Hippocampal formation (tissue), 2 donors: ENCODE measurements at regions not wholly inside any gene's neighbourhood (a gene's known extent, or its start where the extent isn't known, plus 50 kb on each side); places are given as distances from the start of the nearest gene placed in this dataset.
"Not testable (repeated sequence)": the region's sequence is repeated elsewhere in the genome, so short reads cannot be mapped to it uniquely, and the experiment has no call there.

Experiments used
- DNase-seq, 2 donors: peaks; one replicate each; lab custom pipeline; 2025; lab: John Stamatoyannopoulos, UW

- no peak for DNase-seq
Measured at GRCh38 chr2:37570773-37571586, 100.5 kb downstream of the CDC42EP3 start.

GRCh38 chr2:37571587-37572136 lies 99.8 kb downstream of the CDC42EP3 start:
- no peak for DNase-seq

GRCh38 chr2:37573451-37574388 lies 97.7 kb downstream of the CDC42EP3 start:
- DNase-seq: no peak

- DNase-seq: no peak
Measured at GRCh38 chr2:37575780-37576179, 95.7 kb downstream of the CDC42EP3 start.

GRCh38 chr2:37576194-37576593 lies 95.2 kb downstream of the CDC42EP3 start:
- not testable (repeated sequence) for DNase-seq

- no peak for DNase-seq
Measured at GRCh38 chr2:37576831-37577230, 94.6 kb downstream of the CDC42EP3 start.

- DNase-seq: no peak
Measured at GRCh38 chr2:37579192-37579713, 92.2 kb downstream of the CDC42EP3 start.

GRCh38 chr2:37579949-37580348 lies 91.5 kb downstream of the CDC42EP3 start:
- DNase-seq: not testable (repeated sequence)

GRCh38 chr2:37581433-37581832 lies 90.0 kb downstream of the CDC42EP3 start:
- DNase-seq: no peak

GRCh38 chr2:37582481-37583220 lies 88.8 kb downstream of the CDC42EP3 start:
- no peak for DNase-seq

- DNase-seq: no peak
Measured at GRCh38 chr2:37583402-37583801, 88.0 kb downstream of the CDC42EP3 start.

GRCh38 chr2:37583867-37584266 lies 87.6 kb downstream of the CDC42EP3 start:
- DNase-seq: no peak

GRCh38 chr2:37585295-37585908 lies 86.0 kb downstream of the CDC42EP3 start:
- DNase-seq: no peak

GRCh38 chr2:37585982-37586621 lies 85.3 kb downstream of the CDC42EP3 start:
- DNase-seq: no peak

- no peak for DNase-seq
Measured at GRCh38 chr2:37586663-37587317, 84.7 kb downstream of the CDC42EP3 start.

- no peak for DNase-seq
Measured at GRCh38 chr2:37587817-37588216, 83.6 kb downstream of the CDC42EP3 start.

- no peak for DNase-seq
Measured at GRCh38 chr2:37588316-37588777, 83.1 kb downstream of the CDC42EP3 start.

- no peak for DNase-seq
Measured at GRCh38 chr2:37589298-37589697, 82.1 kb downstream of the CDC42EP3 start.

GRCh38 chr2:37590119-37590571 lies 81.3 kb downstream of the CDC42EP3 start:
- DNase-seq: no peak
